Effector CD4-positive, alpha-beta T cell (primary cell): ENCODE measurements at regions not wholly inside any gene's neighbourhood (a gene's known extent, or its start where the extent isn't known, plus 50 kb on each side); places are given as distances from the start of the nearest gene placed in this dataset.

ENCODE experiments used
- DNase-seq: peaks from one replicate; pipeline ENCODE4 v3.0.0-alpha.2; 2020

DNA sequence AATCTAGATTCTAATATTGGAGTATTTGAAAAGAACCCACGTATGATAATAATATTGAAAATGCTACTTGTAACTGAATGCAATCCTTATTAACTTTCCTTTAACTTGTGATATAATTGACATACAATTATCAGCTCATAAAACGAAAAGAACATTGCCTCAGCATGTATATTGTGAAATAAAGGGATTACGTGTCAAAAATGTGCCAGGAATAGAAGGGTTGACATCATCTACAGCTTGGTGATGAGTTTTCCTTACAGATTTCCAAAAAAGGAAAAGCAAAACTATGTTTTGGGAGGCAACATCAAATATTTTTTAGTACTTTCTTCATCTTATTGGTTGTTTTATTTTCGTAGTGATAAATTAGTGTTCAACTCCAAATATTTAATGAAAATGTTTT is 266.0 kb upstream of the PTGER4 start:
- no peak for DNase-seq

DNA sequence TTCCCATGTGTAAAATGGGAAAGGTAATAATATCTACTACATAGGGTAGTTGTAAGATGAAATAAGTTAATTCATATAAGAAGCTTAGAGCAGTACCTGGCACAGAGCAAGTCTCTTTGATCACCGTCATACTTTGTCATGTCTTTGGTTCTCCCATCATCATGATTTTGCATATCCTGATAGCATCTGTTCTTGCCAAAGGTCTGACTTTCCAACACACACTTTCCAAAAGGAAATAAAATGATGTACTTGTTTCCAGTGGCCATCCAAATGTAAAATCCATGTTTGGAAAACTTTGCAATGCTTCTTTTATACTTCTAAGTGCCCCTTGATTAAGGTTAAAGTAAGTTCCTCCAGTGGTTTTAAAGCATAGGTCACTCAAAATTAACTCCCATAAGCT is 266.9 kb upstream of the PTGER4 start:
- DNase-seq, result no peak

DNA sequence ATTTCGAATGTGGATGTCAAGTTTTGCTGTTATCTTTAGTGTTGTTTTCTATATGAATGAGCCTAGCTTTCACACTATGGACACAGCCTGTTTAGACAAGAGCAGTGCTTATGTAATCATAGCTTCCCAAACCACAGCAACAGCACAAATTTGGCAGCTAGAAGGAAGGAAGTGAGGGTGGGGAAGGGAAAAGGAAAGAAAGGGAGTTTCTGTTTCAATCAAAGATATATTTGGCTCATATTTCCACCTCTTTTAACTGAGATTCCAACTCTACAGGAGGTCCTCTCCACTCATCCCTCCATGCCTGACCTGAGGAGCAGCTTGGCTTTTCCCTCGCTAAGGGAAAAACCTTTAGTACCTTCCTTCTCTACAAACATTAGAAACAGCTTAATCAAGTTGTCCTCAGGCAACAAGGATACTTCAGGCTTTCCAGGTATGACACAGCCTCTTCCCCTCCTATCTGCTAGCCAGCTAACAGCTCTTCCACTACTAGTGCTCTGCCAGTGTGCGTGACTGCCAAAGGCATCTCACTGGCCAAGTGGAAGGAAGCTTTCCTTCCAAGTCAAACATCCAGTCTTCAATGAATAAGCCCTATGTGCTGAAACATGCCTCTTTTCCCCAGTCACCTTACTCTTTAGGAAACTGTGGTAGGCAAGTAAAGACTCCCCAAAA is 268.6 kb upstream of the PTGER4 start:
- DNase-seq, result no peak

DNA sequence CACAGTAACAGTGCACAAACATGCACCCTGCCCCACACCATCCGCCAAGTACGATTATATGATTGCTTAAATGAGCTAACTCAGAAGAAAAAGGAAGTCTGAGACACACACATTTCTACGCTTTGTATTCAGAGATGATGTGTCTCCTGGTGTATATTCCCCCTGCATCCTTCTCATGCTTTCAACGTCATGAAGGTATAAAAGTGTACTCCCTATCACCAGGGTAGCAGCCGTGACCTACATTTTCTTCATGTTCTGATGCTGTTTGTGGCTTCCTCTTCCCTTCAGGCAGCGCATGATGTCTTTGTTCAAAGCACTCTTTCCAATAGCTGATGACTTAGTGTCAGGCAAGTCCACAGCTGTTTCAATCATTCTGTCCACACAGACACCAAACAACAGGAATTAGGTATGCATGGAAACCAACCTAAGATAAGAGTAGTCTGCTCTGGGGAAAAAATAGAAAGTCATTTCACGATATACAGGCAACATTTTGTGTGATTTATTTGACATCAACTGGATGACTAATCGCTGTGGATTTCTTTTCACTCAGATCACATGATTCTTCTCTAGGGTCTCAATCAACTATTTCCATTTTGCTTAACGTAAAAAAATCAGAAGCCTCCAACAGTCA is 269.4 kb upstream of the PTGER4 start:
- peak; percentile 72 for DNase-seq

DNA sequence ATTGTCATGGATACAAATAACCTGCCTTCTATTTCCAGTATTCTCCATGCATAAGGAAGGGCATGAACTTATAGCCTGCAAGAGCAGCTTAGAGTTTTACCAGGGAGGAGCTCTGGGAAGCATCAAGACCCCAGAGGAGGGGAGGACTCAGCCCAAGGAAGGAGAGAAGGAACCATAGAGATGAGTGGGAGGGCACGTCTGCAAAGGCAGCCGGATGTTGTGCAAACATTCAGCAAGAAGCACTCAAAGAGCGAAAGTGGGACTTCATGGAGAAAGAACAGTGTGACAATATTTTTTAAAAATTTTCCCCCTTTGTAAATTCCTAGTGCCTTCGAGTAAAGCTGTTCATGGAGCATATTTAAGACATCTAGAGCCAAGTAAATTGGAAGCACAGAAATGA is 270.1 kb upstream of the PTGER4 start:
- peak; percentile 39 for DNase-seq

DNA sequence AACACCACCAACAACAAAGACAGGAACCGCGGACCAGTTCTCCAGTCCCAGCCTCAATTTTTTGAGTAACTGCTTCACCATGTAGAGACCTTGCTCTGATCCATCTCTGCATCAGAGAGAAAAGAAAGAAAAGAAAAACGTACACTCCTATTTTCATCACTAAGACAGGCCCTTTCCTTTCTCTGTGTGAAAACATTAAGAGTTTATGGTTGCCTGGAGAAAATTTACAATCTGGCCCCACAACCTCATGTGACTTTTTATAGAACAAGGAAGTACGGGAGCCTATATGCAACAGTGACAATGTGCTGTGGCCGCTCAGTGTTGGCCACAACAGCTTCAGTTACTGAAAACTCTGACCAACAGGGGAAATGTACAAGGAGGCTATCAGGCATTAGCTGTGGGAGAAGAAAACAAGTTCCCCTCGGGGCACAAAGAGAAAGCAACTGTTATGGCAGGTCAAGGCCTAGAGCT is 272.9 kb upstream of the PTGER4 start:
- no peak for DNase-seq

DNA sequence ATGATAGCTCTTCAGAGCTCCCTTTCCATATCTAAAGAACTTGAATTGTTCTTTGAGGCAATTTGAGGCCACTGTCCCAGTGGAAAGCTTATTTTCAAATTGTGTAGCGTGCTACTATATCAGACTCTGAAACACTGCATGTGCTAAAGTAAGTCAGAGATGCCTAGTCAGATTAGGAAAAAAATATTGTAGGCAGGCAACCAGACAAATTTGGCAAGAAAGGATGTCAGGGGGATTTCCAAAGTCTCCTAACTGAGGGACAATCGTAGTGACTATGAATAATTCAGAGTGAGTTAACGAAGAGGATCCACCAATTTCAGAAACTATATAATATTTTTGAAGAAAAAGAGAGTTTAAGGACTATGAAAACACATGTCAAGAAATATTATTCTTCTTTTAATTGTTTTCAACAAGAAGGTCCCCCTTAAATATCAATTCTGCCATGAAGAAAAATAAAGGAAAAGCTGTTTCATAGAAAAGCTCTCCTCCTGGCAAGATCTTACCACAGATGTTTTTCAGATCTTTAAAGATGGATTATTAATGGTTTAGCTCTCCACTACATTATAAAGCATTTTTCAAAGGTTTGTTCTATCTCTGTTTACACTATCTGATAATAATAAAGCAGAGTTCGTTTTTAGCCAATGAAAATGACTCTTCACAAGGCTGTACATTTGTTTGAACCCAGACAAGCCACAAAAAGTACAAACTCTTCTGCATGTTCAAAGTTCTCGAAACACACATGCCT is 273.5 kb upstream of the PTGER4 start:
- no peak for DNase-seq

DNA sequence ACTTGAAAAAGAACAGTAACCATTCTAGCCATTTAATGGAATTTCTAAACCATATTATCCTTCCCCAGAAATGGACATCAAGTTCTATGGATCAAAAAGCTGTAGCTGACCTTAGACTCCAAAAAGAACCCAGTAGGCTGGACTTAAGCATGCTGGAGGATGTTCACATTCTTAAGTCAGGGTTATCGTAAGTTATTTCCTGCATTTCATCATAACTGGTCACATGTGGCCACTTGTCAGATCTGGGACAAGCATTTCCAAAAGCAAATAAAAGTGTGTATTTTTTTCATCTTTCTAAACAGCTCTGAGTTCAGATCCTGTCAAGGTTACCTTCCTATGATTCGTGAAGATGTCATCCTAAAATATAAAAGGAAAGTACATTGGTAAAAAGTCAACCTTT is 274.5 kb upstream of the PTGER4 start:
- no peak for DNase-seq

DNA sequence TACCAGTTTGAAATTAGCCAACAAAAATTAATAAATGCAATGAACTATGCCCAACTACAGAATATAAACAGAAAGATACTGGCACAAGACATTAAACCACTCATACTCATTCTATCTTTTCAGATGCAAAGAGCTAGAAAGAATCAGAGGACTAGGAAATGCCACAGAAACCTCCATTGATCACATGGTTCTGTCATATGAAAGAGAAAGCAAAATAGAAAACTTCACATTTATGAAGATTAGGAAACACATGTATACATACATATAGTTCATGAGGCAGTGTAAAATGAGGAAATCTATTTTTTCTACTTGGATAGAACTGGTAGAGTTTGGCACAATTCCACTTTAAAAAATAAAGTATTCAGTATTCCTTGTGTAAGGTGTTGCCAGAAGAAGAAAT is 275.1 kb upstream of the PTGER4 start:
- no peak for DNase-seq

DNA sequence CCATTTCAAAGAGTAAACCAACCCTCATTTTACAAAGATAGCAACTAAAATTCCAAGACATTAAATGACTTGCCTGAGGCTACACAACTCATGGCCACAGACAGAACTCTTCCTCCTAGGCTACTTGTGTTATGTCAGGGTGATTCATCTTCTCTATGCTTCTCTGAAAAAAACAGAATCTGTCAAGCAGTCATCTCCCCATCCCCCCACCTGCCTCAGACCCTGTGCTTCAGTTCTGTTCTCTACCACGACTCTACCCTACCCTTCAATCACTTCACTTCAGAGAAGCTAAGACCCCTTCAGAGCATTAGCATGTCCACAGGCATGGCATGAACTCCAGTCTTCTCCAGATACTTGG is 277.7 kb upstream of the PTGER4 start:
- DNase-seq, result no peak

DNA sequence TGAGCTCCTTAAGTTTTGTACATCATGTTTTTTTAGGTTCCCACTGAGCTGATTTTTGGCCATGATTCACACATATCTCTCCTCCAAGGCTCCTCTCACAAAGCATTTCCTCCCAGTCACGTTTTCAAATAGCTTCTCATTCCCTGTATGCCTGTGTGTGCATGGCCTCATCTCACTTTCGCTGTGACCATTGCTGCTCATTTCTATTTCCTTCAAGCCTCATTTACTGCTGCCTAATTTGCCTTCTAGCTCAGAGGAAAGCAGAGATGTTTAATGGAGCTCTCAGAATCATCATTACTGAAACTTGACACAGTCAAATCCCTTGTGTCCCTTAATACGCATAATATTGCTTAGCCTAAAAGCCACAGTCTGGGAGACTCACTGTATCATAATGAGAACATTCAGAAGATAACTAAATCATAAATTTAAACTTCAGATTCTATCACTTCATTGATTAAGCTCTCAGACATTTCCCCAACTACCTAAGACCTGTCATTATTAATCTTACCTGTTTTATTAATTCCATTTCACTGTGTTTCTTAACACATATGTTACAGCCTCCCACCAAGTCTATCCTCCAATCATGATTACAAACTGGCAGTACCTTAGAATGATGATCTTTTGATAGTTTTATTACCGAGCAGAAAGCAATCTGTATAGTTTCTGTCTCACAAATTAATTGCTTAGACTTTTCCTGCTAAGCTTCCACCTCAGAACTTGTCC is 278.3 kb upstream of the PTGER4 start:
- no peak for DNase-seq

DNA sequence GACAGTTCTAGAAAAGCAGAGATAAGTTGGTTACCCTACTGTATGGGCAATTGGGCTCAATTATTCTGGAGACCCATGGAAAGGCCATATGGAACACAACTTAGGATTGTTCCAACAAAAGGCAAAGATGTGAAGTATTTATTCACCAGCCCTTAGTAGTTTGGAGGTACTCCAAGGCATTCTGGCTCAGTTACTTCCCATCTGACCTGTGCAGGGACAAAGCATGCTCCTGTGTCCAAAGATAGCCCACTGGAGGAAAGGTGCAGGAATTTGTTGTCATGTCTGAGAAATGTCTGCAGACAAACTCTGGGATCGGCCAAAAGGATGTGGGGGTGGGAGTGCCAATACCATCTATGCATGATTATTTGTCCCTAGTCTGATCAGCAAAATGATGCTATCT is 279.5 kb upstream of the PTGER4 start:
- no peak for DNase-seq

DNA sequence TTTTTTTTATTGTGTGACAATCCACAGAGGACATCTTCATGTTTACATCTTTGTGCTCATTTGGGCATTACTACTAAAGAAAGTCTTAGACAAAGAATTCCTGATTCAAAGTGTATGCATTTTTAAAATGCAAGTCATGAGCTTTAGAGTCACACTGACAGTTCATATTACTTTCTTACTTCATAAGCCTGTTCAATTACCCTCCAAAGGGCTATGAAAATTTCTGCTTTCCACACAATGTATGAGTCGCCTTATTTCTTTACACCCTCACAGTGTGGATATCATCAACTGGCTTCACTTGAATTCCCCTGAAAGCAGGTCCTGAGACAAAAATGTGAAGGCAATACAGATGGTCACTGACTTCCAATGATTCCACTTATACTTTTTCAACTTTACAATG is 280.4 kb upstream of the PTGER4 start:
- DNase-seq, result no peak

DNA sequence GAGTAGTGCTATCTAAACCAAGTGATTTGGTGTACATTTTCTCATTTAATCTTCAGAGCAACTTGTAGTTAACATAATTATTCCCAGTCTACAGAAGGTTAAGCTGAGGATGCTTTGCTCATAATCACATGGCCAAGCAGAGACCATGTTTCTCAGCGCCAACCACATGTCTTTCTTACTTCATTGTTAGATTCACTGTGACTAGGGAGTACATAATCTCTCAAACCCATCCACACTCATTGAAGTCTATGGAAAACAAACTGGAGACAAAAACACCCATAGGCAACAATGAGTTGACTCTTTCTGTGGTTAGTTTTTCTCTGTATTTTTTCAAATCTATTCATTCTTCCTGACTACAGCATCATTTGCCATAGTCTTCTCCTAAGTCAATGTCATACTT is 281.7 kb upstream of the PTGER4 start:
- no peak for DNase-seq

DNA sequence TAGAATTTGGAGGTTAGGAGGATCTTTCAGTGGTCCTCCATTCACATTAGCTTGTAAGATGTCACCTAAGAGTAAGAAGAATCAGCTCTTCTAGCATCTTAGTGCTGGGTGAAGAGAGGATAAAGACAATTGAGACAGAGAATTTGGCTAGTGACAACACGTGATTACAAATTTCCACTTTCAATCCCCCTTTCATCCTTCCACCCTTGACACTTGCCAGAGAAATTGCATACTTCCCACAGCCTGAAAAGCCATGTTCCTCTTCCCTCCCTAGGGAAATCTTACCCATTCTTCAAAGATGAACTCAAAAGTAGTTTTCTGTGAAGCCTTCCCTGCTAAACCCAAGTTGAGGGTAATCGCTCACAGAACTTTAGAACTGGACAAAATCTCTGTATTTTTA is 282.6 kb upstream of the PTGER4 start:
- DNase-seq, result no peak

DNA sequence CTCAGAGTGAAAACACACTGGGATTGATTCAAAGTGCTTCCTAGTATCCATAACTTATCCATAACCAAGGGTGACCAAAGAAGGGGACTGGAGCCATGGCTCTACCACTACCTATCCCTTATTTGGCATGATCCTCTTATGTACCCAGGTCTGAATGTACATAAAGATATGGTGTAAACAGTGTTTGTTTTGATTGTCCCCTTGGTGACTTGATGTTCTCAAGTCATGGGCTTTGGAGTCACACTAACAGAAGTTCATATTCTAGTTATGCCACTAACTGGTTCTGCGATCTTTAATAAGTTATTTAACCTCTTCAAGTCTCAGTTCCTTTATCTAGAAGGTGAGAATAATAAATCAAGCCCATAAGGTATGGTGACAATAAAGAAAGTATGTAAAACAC is 283.4 kb upstream of the PTGER4 start:
- no peak for DNase-seq

DNA sequence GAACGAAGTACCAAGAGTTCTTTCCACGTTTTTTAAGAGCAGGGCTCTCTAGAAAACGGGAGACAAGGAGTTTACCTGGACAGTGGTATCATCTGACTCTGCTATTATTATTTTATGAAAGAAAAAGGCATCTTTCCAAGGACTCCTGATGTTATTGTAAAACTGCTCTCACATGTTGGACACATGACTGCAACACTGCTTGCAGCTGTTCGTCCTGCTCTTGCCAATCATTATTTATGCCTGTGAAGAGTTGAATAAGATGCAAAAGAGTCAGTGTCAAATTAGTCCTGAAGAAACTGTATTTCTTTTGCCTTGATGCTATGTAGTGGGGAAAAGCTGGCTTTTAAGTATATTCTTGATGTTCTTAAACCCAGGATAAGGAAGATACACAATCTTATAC is 284.5 kb upstream of the PTGER4 start:
- no peak for DNase-seq

DNA sequence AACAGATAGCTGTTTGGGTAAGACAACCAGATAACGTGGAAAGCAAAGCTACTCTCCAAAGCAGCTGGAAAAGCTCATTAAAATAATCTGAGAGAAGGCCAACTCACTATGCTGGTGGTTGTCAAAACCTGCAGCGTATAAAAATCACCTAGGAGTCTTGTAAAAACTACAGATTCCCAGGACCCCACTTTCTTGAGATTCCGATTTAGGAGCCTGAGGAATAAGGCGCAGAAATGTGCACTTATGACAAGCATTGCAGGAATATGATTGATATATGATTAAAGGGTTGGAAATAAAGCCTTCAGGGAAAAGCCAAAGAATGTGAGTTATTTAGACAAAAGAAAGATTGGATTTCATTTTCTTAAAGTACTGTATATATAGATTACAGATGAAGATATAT is 285.0 kb upstream of the PTGER4 start:
- DNase-seq, result no peak

DNA sequence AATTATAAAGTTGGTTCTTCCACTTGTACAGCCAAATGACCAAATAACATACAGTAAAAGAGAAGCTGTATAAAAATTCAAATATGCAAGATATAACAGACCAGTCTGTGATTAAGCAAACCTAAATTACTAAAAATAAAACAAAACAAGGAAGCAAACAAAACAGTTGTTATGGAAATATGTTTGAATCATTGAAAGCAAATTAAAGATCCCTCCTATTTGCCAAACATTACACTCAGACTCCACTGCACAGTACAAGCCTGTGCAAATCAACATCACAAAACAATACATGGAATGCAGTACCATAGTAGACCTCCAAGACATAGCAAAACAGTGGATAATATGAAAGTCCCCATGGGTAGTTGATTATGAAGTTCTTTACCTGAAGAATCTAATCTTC is 288.1 kb upstream of the PTGER4 start:
- DNase-seq, result no peak

DNA sequence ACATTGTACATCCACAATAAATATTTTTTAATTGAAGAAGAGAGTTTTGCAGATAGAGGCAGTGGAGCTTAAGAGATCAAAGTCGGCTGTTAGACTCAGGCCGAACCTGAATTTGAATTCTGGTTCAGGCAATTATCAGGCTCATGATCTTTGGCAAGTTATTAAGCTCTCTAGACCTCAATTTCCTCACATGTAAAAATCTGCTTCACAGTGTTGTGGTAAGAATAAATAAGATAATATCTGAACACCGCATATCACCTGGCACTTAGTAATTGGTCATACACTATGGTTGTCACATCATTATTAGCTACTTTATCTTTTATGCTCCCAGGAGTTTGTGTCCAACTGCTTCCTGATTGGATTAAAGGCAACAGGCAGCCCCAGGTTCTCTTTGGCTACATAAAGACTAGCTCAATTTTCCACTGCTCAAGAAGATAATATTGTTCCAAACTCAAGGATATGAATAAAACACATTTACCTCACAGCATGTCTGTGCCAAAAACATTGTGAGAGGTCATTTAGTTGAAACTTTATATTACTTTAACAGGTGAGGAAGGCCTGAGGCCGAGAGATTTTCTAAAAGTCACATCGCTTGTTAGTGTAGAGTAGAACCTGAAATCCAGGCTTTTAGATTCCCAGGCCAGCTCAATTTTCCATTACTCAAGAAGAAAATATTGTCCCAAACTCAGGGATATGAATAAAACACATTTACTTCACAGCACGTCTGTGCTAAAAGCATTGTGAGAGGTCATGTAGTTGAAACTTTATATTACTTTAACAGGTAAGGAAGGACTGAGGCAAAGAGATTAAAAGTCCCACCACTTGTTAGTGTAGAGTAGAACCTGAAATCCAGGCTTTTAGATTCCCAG is 289.2 kb upstream of the PTGER4 start:
- DNase-seq, result no peak

DNA sequence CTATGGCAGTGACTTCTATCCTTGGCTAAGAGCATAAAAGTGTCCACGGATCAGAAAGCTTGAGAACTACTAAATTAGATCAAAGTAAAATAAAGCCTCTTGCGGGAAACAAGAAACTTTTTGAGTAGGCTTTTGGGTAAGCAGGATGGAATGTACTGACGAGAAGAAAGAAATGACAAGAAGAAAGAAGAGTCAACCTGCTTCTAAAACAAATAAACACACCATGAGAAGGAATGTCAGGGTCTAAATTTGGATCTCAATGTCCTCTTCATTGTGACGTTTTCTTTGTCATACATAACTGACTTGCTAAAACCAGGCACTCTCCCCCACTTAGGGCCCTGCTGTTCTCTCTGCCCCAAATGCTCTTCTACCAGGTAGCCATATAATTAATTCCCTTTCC is 290.1 kb upstream of the PTGER4 start:
- DNase-seq, result no peak

DNA sequence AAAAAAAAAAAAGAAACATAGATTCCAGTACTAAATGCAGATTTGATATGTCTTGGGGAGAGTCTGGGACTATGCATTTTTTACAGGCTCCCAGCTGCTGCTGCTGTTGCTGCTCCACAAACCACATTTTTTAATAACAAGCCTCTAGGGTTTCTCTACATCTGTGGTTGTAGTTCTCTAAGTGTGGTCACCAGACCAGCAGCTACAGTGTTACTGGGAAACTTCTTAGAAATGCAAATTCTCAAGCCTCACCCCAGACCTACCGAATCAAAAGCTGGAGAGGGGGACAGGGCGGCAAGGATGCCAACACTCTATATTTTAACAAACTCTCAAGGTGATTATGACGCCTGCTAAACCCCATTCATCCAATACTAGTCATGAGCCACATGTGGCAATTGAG is 293.4 kb upstream of the PTGER4 start:
- DNase-seq, result no peak

DNA sequence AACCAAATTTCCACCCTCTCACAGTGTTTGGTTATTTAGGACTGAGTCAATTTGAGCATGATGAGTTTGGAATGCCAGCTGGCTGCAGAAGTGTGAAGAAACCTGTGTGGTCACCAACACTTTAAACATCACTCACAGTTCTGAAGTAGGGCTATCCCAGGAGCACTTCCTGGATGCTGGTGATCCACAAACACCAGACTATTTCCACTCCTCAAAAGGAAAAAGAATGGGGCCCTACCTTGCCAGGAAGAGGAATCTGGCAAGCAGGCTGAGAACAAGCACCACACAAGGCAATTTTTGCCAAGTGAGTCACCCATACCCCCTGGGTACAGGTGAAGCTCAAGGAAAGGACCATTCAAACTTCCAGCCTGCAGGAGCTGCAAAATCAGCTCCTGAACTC is 294.2 kb upstream of the PTGER4 start:
- no peak for DNase-seq
